ENCODE measurements at regions not wholly inside any gene's neighbourhood (a gene's known extent, or its start where the extent isn't known, plus 50 kb on each side); places are given as distances from the start of the nearest gene placed in this dataset.
A peak's percentile ranks its signal among the peaks of the same experiment; 100 is the strongest.

DNA sequence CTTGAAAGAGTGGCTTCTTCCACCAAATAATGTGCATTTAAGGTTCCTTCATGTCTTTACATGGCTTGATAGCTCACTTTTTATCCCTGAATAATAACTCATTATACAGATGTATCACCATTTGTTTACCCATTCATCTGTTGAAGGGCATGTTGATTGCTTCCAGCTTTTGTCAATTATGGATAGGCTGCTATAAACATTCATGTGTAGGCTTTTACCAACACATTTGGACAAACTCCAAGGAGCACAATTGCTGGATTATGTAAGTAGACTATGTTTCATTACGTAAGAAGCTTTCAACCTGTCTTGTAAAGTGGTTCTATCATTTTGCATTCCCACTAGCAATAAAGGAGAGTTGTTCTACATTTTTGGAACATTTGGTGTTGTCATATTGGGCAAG, 2637.0 kb downstream of the PCDH7 start:
- no peak for DNase-seq (ENCODE audit: low read depth)
- no peak overlapping the region for H3K4me3 ChIP-seq (ENCODE audit: low read depth, low read length)

DNA sequence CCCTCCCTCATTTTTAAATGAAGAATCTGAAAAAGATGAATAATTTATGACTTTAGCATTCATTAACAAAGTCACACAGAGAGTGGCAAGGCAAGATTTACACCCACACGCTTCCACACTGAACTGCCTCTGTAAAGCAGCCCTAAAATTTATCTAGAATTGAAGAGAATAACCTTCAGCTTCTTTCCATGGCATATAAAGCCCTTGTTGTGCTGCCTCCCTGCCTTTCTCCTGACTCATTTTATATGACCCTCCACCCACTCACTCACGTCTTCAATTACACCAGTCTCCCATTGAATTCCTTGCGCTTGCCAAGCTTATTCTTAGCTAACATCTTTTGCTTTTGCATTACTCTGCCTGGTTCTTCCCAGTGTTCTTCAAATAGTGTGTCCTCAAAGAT, 2649.3 kb downstream of the PCDH7 start:
- no peak overlapping the region for H3K4me3 ChIP-seq (ENCODE audit: low read depth, low read length)
- DNase-seq (ENCODE audit: low read depth), result peak; percentile 87

DNA sequence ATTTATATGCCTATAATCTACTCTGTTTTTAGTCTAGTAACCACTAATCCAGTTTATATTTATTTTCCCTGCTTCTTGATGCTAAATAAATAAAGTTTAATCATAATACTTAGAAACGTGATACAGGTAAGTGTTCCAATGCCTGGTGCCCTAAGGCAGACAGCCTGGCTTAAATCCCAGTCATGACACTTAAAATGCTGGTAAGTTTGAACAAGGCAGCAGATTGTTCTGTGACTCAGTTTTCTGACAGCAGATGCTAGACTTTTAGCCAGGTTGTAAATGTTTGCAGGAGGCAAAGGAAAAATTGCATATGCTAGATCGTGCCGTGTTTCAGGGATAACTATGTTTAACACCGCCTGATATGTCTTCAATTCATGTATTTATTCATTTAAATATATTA, 2661.6 kb downstream of the PCDH7 start:
- no peak for DNase-seq (ENCODE audit: low read depth)
- H3K4me3 ChIP-seq (ENCODE audit: low read depth, low read length), result no peak overlapping the region

DNA sequence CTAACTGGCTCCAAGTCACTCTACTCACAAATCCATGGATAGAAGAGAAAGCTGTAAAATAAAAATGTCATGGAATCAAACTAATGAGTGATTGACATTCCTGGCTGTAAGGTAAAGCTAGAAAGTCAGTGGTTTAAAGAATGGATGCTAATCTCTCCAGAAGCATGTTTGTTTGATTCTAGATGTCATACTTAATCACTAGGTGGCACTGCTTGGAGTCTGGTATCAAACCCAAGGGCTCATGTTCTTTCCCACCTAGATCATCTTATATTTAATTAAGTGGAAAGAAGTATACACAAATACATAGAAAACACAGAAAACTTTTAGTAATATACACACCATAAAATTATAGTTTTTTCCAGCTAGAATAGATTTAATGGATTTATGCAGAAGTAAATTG, 2666.6 kb downstream of the PCDH7 start:
- H3K4me3 ChIP-seq (ENCODE audit: low read depth, low read length), result no peak overlapping the region
- no peak for DNase-seq (ENCODE audit: low read depth)

DNA sequence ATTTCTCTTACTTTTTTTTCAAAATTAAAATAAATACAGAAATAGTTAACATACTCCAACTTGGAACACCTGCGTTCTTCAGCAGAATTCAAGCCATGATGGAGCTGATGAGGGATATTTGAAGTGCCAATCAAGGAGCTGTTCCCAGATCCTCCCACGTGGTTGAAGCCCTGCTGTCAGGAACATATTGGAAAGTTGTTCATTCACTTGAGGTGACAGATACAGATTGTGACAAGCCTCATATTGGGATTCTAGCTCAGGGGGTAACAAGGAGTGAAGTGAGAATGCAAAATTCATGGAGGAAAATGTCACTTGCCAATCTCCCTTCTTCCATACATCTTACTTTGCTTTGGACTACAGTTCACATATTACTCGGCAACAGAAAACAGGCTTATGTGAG, 2670.8 kb downstream of the PCDH7 start:
- no peak for DNase-seq (ENCODE audit: low read depth)
- H3K4me3 ChIP-seq (ENCODE audit: low read depth, low read length), result no peak overlapping the region

DNA sequence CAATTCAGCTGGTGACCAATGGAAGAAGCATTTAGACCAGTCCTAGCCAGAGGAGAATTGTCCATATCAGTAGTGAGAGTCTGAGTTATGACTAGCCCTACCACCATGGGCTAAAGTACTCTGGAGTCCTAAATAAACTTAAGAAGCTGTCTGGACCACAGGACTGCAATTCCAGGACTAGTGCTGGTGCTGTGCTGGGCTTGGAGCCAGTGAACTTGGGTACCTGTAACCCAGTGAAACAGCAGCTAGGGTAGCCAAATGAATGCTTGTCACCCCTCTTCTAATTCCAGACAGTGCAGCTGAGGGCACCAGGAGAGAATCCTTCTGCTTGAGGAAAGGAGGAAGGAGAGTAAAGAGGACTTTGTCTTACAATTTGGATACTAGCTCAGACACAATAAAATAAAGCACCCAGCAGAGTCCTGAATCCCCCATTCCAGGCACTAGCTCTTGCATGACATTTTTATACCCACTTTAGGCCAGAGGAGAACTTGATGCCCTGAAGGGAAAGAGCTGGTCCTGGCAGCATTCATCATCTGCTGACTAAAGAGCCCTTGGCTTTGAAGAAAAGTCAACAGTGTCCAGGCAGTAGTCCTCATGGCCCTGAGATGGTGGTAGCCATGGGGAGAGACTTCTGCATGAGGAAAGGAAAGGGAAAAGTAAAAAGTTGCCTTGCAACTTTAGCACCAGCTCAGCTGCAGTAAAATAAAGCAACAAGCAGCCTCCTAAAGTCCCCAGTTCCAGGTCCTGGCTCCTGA, 2675.7 kb downstream of the PCDH7 start:
- DNase-seq (ENCODE audit: low read depth), result no peak
- H3K4me3 ChIP-seq (ENCODE audit: low read depth, low read length), result no peak overlapping the region

DNA sequence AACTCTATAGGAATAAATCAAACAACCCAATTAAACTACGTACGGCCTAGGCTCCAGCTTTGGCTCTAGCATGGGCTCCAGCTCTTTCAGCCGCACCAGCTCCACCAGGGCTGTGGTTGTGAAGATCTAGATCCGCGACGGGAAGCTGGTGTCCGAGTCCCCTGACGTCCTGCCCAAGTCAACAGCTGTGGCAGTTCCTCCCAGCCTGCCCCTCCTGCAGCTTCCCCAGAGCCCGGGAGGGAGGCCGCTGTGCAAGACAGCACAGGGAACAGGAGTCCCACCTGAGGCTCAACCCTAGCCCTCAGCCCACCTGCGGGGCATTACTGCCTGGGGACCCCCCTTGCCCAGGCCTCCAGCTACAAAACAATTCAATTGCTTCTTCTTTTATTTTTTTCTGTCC, 2680.3 kb downstream of the PCDH7 start:
- no peak for DNase-seq (ENCODE audit: low read depth)
- no peak overlapping the region for H3K4me3 ChIP-seq (ENCODE audit: low read depth, low read length)

DNA sequence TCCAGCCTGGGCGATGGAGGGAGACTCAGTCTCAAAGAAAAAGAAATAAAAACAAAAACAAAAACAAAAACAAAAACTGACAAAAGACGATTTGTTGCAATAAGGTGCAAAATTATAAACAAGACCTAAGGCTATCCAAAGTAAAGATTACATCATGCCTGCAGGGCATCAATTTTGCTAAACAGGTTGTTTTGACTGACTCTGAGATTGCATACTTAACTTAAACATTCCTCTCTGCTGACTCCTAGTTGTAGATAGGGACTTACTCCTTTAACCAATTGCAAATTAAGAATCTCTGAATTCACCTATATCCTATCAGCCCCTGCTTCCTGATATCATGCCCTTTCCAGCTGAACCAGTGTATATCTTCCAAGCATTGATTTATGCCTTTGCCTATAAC, 2687.3 kb downstream of the PCDH7 start:
- no peak overlapping the region for H3K4me3 ChIP-seq (ENCODE audit: low read depth, low read length)
- DNase-seq (ENCODE audit: low read depth), result no peak

DNA sequence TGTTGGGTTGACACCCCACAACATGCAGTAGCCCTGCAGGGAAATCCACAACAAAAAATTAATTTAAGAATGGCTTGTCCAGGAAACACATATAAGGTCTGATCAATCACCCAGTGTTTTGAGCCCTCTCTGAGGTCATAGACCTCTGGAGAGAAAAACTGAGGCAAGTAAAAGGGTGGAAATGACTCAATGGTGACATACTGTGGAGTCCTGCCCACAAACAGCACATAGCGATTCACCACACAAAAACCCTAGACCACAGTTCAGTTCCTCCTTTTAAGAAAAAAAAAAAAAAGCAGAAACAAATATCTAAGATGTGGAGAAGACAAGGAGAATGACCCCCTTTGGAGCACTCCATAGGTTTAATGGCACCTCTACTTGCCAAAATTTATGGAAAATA, 2691.0 kb downstream of the PCDH7 start:
- H3K4me3 ChIP-seq (ENCODE audit: low read depth, low read length), result no peak overlapping the region
- peak; percentile 14 for DNase-seq (ENCODE audit: low read depth)

DNA sequence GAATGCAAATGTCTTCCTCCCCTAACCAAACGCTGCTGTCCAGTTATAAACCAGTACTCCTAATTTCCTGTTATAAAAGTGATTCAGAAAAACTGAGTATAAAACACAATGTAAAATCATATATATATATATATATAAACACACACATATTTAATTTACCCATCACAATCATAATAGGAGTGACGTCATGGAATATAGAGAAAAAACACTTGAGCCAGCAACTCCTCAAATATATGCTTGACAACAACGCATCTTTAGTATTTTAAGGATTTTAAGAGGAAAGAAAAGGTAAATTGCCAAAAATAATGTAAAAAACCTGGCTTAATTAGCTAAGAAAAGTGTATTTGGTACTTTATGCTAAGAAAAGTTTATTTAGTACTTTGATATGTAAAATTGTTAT, 2701.7 kb downstream of the PCDH7 start:
- no peak for DNase-seq (ENCODE audit: low read depth)
- no peak overlapping the region for H3K4me3 ChIP-seq (ENCODE audit: low read depth, low read length)

DNA sequence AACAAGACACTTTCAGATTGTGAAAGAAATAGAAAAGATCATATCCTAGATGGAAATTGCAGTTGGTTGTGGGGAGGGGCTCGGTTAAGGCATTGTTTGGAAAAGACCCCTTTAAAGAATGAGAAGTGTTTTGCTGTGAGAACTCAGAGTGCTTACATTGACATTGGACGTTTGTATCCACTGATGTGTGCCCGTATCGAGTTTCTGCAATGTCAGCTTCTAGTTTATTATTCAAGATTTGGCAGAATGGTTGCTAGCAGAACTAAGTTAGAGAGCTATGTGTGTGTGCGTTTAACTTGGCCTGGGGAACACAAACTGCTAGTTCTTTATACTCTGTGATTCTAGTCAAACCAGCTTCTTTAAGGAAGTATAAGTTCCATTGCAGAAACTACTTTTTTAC, 2702.5 kb downstream of the PCDH7 start:
- DNase-seq (ENCODE audit: low read depth), result no peak
- no peak overlapping the region for H3K4me3 ChIP-seq (ENCODE audit: low read depth, low read length)

DNA sequence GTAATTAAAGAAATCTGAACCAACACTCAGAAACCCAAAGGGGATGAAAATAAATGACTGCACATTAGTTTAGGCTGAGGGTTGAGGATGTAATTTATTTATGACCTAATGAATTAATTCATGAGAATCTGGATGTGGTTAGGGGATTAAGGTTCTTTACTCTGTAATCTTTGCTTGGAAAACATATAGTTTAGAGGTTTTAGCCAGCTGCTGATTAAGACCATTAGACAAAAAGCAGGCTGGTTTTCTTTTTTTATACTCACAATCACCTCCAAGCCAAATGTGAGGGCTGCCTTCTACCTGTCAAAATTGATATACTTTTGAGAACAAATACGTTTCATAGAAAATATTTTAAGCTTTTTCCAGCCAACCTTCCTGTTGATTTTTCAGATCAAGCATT, 2705.8 kb downstream of the PCDH7 start:
- no peak overlapping the region for H3K4me3 ChIP-seq (ENCODE audit: low read depth, low read length)
- no peak for DNase-seq (ENCODE audit: low read depth)

DNA sequence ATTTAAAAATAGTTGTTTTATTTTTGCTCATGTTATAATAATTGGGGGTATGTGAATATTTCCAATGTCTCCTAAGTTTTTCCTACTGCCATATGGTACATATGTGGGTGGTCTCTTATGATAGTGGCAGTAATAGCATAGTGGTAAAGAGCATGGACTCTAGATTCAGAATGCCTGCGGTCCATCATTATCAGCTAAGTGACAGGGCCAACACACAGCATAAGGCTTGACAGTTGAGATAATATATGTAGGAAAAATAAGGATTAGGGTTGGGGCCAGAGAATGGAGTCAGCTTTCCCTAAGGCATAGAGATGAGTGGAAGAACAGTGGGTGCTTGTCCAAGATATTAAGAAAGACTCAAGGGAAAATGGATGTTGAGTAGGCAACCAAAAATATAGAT, 2707.5 kb downstream of the PCDH7 start:
- DNase-seq (ENCODE audit: low read depth), result no peak
- no peak overlapping the region for H3K4me3 ChIP-seq (ENCODE audit: low read depth, low read length)

DNA sequence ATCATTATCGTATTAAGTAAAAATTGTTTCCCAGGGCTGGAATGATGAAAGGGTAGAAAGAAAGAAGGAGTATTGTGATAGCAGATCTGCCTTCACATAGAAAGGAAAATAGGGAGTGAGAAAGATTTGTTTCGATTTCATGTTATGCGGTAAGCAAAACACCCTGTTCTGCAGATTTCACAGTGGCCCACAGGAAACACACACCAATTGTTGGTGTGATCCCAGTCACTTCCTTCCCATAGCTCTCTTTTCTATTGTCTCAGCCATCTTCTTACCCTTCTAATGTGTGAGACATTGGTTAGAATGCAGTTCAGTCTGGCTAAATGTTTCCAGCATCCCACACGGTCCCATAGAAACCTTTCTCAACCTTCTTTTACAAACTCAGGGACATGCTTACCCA, 2709.8 kb downstream of the PCDH7 start:
- H3K4me3 ChIP-seq (ENCODE audit: low read depth, low read length), result no peak overlapping the region
- no peak for DNase-seq (ENCODE audit: low read depth)

DNA sequence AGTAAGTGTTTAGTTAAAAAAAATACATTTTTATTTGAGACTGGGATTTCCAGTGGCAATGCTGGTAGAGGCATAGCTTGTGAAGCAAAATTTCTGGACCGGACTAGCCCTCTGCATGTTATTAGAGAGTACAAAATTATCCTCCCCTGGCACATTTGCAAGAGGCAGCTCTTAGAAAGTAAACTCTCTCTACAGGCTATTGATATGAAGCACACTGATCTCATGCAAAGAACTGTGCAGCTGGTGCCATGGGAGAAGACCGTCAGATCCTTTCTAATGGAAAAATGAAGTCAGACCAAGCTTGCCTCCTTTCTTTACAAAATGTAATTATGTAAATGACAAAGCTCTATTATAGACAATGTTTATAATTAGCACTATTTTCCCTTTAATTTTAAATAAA, 2717.2 kb downstream of the PCDH7 start:
- no peak for DNase-seq (ENCODE audit: low read depth)
- no peak overlapping the region for H3K4me3 ChIP-seq (ENCODE audit: low read depth, low read length)

DNA sequence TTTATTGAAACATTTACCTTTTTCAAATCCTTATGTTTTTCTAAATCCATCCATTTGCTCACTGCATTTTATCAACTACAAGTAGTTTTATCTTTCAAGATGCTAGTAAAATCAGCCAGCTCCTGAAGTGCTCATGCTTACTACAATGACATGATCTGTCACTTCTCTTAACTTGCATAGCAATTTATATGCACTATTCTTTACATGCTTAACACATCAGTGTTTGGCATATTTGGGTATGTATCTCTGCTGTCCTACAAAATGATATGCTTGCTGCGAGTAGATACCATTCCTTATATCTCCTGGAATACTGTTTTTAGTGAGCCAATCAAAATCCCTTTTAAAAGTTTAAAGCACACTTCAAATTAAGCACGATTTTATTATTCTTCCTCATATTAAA, 2726.8 kb downstream of the PCDH7 start:
- no peak overlapping the region for H3K4me3 ChIP-seq (ENCODE audit: low read depth, low read length)

DNA sequence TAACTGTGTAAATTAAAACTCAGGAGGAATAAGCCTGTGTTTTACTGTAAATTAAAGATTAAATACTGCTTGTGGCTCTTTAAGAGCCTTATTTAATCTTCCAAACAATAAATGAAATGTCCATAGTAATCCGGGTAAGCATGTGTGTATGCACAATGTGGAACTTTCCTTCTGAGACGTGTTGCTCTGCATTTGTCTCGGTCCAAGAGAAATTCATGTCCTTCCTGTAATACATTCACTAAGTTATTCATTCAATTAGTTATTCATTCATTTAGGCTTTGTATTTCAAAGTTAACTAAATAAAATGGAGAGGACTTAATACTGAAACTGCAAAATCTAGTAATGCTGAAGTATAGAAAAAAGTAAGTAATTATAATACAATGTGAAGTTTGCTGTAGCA, 2728.8 kb downstream of the PCDH7 start:
- H3K4me3 ChIP-seq (ENCODE audit: low read depth, low read length), result no peak overlapping the region
- DNase-seq (ENCODE audit: low read depth), result no peak

More for the DNA sequence above, 2726.8 kb downstream of the PCDH7 start:
- no peak for DNase-seq (ENCODE audit: low read depth)

DNA sequence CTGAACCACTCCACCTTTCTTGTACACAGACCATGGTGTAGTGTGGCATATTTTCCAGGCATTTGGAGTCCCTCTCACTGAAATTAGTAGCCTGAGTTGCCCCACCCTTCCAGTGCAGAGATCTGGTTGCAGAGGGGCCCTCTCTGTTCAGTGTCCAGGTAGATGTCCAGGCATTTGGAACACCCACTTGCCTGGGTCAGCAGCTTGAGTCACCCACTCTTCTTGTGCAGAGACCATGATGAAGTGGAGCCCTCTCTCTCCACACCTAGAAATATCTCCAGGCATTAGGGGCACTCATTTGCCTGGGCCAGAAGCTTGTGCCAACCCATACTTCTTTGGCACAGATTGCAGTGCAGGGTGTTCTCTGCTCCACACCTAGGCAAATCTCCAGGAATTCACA, 2733.3 kb downstream of the PCDH7 start:
- DNase-seq (ENCODE audit: low read depth), result no peak

DNA sequence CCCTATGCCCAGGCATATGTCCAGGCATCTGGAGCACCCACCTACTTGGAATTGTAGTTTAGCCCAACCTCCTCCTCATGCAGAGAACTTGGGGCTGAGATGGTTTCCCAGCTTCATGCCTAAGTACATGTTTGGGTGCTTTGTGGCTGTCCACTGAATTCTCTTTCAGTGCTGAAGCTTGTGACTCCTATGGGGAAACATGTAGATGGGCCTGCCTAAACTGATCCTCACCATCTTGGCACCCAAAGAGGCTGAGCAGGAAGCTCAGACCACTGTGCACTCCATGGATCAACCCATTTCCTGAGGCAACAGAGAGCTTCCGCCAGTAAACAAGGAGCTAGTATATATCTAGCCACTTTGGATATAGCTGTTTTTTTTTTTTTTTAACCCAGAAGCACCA, 2733.7 kb downstream of the PCDH7 start:
- DNase-seq (ENCODE audit: low read depth), result no peak
- no peak overlapping the region for H3K4me3 ChIP-seq (ENCODE audit: low read depth, low read length)

More for the DNA sequence above, 2733.3 kb downstream of the PCDH7 start:
- no peak overlapping the region for H3K4me3 ChIP-seq (ENCODE audit: low read depth, low read length)

DNA sequence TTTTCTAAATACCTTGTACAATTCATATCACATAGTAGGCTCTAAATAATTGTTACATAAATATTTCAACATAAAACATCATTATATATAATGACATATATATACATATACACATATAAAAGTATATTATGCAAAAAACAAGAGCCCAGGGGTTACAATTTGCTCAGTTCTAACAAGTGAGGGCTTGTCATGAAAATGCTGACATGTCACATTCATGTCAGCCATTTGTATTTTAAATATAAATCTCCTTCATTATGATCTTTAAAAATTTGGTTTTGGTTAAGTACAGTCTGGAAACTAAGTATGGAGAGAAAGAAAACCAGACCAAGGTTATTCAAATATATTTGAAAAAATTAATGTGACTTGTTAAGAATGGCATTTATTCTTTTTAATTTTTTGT, 2745.4 kb downstream of the PCDH7 start:
- no peak for DNase-seq (ENCODE audit: low read depth)
- no peak overlapping the region for H3K4me3 ChIP-seq (ENCODE audit: low read depth, low read length)

DNA sequence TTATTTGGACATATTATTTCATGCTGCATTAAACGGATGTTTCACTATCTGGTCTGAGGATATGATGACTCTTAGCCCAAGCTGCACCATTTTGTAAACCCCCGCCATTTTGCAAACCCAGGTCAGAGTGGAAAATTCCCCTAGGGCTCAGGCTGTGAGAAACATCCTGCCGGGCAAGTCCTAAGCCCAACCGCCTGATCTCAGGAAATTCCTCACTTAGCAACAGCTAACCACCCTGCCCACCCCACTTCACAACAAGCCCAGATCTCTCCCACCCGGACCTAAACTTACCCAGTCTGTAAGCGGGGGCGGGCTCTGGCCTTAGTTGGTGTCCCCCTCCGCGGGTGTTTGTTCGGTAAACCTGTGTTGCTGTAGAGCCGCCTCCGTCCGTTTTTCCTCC, 2747.1 kb downstream of the PCDH7 start:
- no peak for DNase-seq (ENCODE audit: low read depth)

DNA sequence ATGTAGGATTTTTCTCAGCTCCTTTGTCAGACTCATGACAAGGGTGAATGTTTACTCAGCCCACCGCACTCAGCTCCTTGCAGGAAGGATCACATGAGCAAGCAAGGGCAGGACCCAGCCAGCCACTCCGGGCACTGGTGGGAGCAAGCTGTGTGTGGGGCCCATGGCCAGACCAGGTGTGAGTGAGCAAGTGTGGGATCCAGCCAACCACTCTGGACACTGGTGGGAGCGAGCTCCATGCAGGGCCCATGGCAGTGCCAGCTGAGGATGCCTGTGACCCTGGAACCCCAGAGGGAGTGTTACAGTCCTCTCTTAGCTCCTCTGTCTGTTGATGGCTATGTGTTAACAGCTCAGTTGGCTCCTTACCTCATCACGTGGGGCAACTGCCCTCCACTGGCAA, 2750.6 kb downstream of the PCDH7 start:
- DNase-seq (ENCODE audit: low read depth), result no peak
- H3K4me3 ChIP-seq (ENCODE audit: low read depth, low read length), result no peak overlapping the region

More for the DNA sequence above, 2747.1 kb downstream of the PCDH7 start:
- H3K4me3 ChIP-seq (ENCODE audit: low read depth, low read length), result no peak overlapping the region
